GM23338 (cell line): ENCODE measurements at regions not wholly inside any gene's neighbourhood (a gene's known extent, or its start where the extent isn't known, plus 50 kb on each side); places are given as distances from the start of the nearest gene placed in this dataset.

ENCODE experiments used
- ATAC-seq: fragments of 200-7000 bp; cut with Tn5 transposase; 3 replicates; pipeline ENCODE4 v1.9.1; 2020
- DNase-seq: peaks from one replicate; pipeline ENCODE4 v3.0.0-alpha.2; 2015; ENCODE audit warnings: low spot score
- H2AFZ ChIP-seq: fragments of 200-600 bp; sonication (generic); 2 replicates; pipeline ENCODE4 v1.8.0; 2016; ENCODE audit warnings: antibody characterized with exemption, mild to moderate bottlenecking, moderate library complexity
- H3F3A ChIP-seq: fragments of 200-600 bp; sonication (generic); replicated peaks from 2 replicates; pipeline ENCODE4 v1.8.0; 2017; ENCODE audit warnings: antibody characterized with exemption, mixed run types, low read depth
- H3K27ac ChIP-seq: fragments of 200-600 bp; sonication (generic); 2 replicates; pipeline ENCODE4 v1.6.1; 2016; ENCODE audit warnings: low read depth
- H3K27me3 ChIP-seq: fragments of 200-600 bp; sonication (generic); 2 replicates; pipeline ENCODE4 v1.8.0; 2016; ENCODE audit warnings: mild to moderate bottlenecking, mixed run types, moderate library complexity; ENCODE audit not compliant: insufficient read depth
- H3K36me3 ChIP-seq: fragments of 200-600 bp; sonication (generic); 2 replicates; pipeline ENCODE4 v1.8.0; 2016; ENCODE audit warnings: mild to moderate bottlenecking; ENCODE audit not compliant: insufficient read depth
- H3K4me1 ChIP-seq: fragments of 200-600 bp; sonication (generic); 2 replicates; pipeline ENCODE4 v1.8.0; 2016; ENCODE audit warnings: mild to moderate bottlenecking, moderate library complexity; ENCODE audit not compliant: insufficient read depth
- H3K4me2 ChIP-seq: fragments of 200-600 bp; sonication (generic); 2 replicates; pipeline ENCODE4 v1.7.1; 2017; ENCODE audit warnings: mixed run types
- H3K4me3 ChIP-seq: fragments of 200-600 bp; sonication (generic); 2 replicates; pipeline ENCODE4 v1.6.1; 2016; ENCODE audit warnings: mixed run types
- H3K79me2 ChIP-seq: fragments of 200-600 bp; sonication (generic); replicated peaks from 2 replicates; pipeline ENCODE4 v1.8.0; 2017; ENCODE audit warnings: mild to moderate bottlenecking; ENCODE audit not compliant: insufficient read depth
- H3K9me2 ChIP-seq: fragments of 200-600 bp; sonication (generic); 2 replicates; pipeline ENCODE4 v1.8.0; 2017; ENCODE audit not compliant: insufficient read depth
- H4K20me1 ChIP-seq: fragments of 200-600 bp; sonication (generic); replicated peaks from 2 replicates; pipeline ENCODE4 v1.8.0; 2017; ENCODE audit warnings: mild to moderate bottlenecking; ENCODE audit not compliant: insufficient read depth
- H3K27ac Mint-ChIP-seq: 2 replicates; pipeline ENCODE4 v1.8.0; 2020; ENCODE audit warnings: inconsistent platforms, mild to moderate bottlenecking, moderate library complexity, mixed read lengths
- H3K27me3 Mint-ChIP-seq: 3 replicates; pipeline ENCODE4 v1.8.0; 2022; ENCODE audit warnings: low read depth, mild to moderate bottlenecking, moderate library complexity, mixed read lengths, inconsistent platforms; ENCODE audit not compliant: insufficient read depth, poor library complexity
- H3K36me3 Mint-ChIP-seq: 3 replicates; pipeline ENCODE4 v1.8.0; 2021; ENCODE audit warnings: low read depth, mild to moderate bottlenecking, inconsistent platforms, moderate library complexity, mixed read lengths
- H3K4me1 Mint-ChIP-seq: 3 replicates; pipeline ENCODE4 v1.8.0; 2020; ENCODE audit warnings: mild to moderate bottlenecking, inconsistent platforms, mixed read lengths
- H3K4me3 Mint-ChIP-seq: 3 replicates; pipeline ENCODE4 v1.8.0; 2021; ENCODE audit warnings: moderate library complexity, mild to moderate bottlenecking, inconsistent platforms, mixed read lengths
- H3K9me3 Mint-ChIP-seq: 3 replicates; pipeline ENCODE4 v1.8.0; 2020; ENCODE audit warnings: moderate library complexity, mild to moderate bottlenecking, inconsistent platforms, mixed read lengths
- CREB1 ChIP-seq: fragments of 250-450 bp; sonication (Bioruptor Pico); IDR thresholded peaks from 2 replicates; pipeline ENCODE4 v1.5.0; 2020; ENCODE audit warnings: low read depth, mild to moderate bottlenecking, moderate library complexity
- EZH2 ChIP-seq: fragments of 200-600 bp; sonication (generic); IDR thresholded peaks from one replicate; pipeline ENCODE4 v1.8.0; 2017; ENCODE audit warnings: antibody characterized with exemption, mild to moderate bottlenecking, low read depth; ENCODE audit not compliant: unreplicated experiment
- NANOG ChIP-seq: IDR thresholded peaks from 2 replicates; pipeline ENCODE4 v1.6.1; 2016; ENCODE audit warnings: antibody characterized with exemption, borderline replicate concordance
- POLR2AphosphoS5 ChIP-seq: IDR thresholded peaks from 2 replicates; pipeline ENCODE4 v1.6.1; 2016; ENCODE audit warnings: antibody characterized with exemption, low read depth
- ZNF462 ChIP-seq: fragments of 250-450 bp; sonication (Bioruptor Pico); IDR thresholded peaks from 2 replicates; pipeline ENCODE4 v1.5.0; 2020; ENCODE audit warnings: mild to moderate bottlenecking, moderate library complexity
- TF ChIP-seq, protein P1 (sequence below), 2 experiments: fragments of 200-600 bp in 1 of 2; sonication (generic) in 1 of 2; conservative IDR thresholded peaks; 2 replicates each; pipeline versions ENCODE4 v1.5.1 to v1.6.1; 2016 to 2017; ENCODE audit warnings: antibody characterized with exemption in 2 of 2, low read depth in 2 of 2, mild to moderate bottlenecking in 2 of 2, moderate library complexity in 1 of 2

DNA sequence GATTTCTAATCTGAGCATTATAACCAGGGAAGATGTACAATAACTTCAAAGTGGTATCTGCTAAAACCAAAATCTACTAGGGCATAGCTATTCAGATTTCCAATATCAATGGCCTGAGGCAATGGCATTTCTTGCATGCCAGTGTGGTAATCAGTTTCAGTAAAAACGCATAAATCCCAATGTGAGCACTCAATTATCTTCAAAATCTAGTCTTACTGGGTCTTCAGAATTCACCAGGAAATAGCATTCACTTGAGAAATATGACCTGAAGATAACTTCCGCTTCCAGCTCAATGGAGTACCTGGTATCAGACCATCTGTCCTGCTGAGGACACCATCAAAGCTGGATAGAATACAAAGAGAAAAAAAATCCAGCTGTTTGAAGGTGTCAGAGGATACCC is 72.4 kb downstream of the TRIL start (continued):
- TF ChIP-seq ZNF462 (CRISPR knock-in tag): no peak
- TF ChIP-seq EZH2: no peak
- no peak for TF ChIP-seq POLR2AphosphoS5
- no peak for TF ChIP-seq NANOG

- DNase-seq (no peak), ATAC-seq (no peak)
- Histone ChIP-seq H3F3A (no peaks in the 10 kb centered on the region), H2AFZ (no peak overlapping the region), H3K9me2 (no peaks in the 10 kb centered on the region), H3K79me2 (no peaks in the 10 kb centered on the region), H3K4me3 (no peak overlapping the region), H3K36me3 (no peaks in the 10 kb centered on the region), H3K4me2 (no peak overlapping the region), H3K27me3 (no peaks in the 10 kb centered on the region), H3K27ac (no peak overlapping the region), H3K4me1 (peaks cover 7% of the 10 kb centered on the region; the same call in 1 of the 2 replicates), H4K20me1 (no peaks in the 10 kb centered on the region)
- H3K27ac Mint-ChIP-seq: no peak overlapping the region
- H3K27me3 Mint-ChIP-seq: peaks cover 1% of the 10 kb centered on the region
- H3K4me3 Mint-ChIP-seq: no peak overlapping the region
- no peaks in the 10 kb centered on the region; the same call in 2 of the 3 replicates for H3K9me3 Mint-ChIP-seq
- TF ChIP-seq CREB1 (CRISPR knock-in tag): no peak
- TF ChIP-seq, protein P1, sequence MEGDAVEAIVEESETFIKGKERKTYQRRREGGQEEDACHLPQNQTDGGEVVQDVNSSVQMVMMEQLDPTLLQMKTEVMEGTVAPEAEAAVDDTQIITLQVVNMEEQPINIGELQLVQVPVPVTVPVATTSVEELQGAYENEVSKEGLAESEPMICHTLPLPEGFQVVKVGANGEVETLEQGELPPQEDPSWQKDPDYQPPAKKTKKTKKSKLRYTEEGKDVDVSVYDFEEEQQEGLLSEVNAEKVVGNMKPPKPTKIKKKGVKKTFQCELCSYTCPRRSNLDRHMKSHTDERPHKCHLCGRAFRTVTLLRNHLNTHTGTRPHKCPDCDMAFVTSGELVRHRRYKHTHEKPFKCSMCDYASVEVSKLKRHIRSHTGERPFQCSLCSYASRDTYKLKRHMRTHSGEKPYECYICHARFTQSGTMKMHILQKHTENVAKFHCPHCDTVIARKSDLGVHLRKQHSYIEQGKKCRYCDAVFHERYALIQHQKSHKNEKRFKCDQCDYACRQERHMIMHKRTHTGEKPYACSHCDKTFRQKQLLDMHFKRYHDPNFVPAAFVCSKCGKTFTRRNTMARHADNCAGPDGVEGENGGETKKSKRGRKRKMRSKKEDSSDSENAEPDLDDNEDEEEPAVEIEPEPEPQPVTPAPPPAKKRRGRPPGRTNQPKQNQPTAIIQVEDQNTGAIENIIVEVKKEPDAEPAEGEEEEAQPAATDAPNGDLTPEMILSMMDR (conservative IDR thresholded peaks at IDR 0.05; ENCODE audit: low read depth in 2 of 2): peak in 1 of 2 experiments; percentile 23; a peak in 2 of 4 replicates
- H3K4me1 Mint-ChIP-seq: peaks cover 13% of the 10 kb centered on the region
- 0 out of 3 replicates have a peak, but pooled peaks cover under 1% of the 10 kb centered on the region for H3K36me3 Mint-ChIP-seq
Measured at GRCh38 chr7:28882869-28883470, 75.2 kb downstream of the TRIL start.
